OCI-LY1 (cell line): ENCODE measurements at regions not wholly inside any gene's neighbourhood (a gene's known extent, or its start where the extent isn't known, plus 50 kb on each side); places are given as distances from the start of the nearest gene placed in this dataset.

Source experiments
- CTCF ChIP-seq: fragments of 200-600 bp; sonication (generic), shearing (Covaris generic); IDR thresholded peaks from 2 replicates; pipeline ENCODE4 v1.5.1; 2017; ENCODE audit warnings: mild to moderate bottlenecking, antibody characterized with exemption, low read length, moderate library complexity, mixed read lengths
- EZH2 ChIP-seq: fragments of 200-600 bp; sonication (generic), shearing (Covaris generic); IDR thresholded peaks from 2 replicates; pipeline ENCODE4 v1.8.0; 2017; ENCODE audit warnings: borderline replicate concordance, mixed run types, mild to moderate bottlenecking, antibody characterized with exemption, low read length, moderate library complexity, mixed read lengths

GRCh38 chr13:70938462-70938861, 830.2 kb upstream of the KLHL1 start:
- no peak for TF ChIP-seq CTCF
- no peak for TF ChIP-seq EZH2
